Upper lobe of right lung (tissue), 1 donor: ENCODE measurements at regions not wholly inside any gene's neighbourhood (a gene's known extent, or its start where the extent isn't known, plus 50 kb on each side); places are given as distances from the start of the nearest gene placed in this dataset.

ENCODE experiments used
- ATAC-seq: fragments of 200-7000 bp; cut with Tn5 transposase; one replicate; pipeline ENCODE4 v1.9.1; 2020; ENCODE audit warnings: mild to moderate bottlenecking, moderate library complexity
- DNase-seq: peaks from one replicate; pipeline ENCODE4 v3.0.0-alpha.2; 2020
- H3K27ac ChIP-seq: fragments of 200-600 bp; one replicate; pipeline ENCODE4 v1.8.0; 2022
- H3K27me3 ChIP-seq: fragments of 200-600 bp; one replicate; pipeline ENCODE4 v1.8.0; 2022; ENCODE audit warnings: mild to moderate bottlenecking
- H3K36me3 ChIP-seq: fragments of 200-600 bp; one replicate; pipeline ENCODE4 v1.8.0; 2022
- H3K4me1 ChIP-seq: fragments of 200-600 bp; one replicate; pipeline ENCODE4 v1.8.0; 2022
- H3K4me3 ChIP-seq: fragments of 200-600 bp; one replicate; pipeline ENCODE4 v1.8.0; 2022; ENCODE audit warnings: mild to moderate bottlenecking
- H3K9me3 ChIP-seq: fragments of 200-600 bp; one replicate; pipeline ENCODE4 v1.8.0; 2022
- CTCF ChIP-seq: fragments of 200-600 bp; IDR thresholded peaks from one replicate; pipeline ENCODE4 v1.8.0; 2022; ENCODE audit warnings: antibody characterized with exemption
- intact Hi-C: fragments of 100-400 bp; cut with DNase I; formaldehyde crosslinking; loops from one replicate; pipeline ENCODE4 v1.11.0; 2022
- donor health status: DM: no; HTN: yes; CAD: no; lungs with severe emphysema.

GRCh38 chr2:239765076-239765845, 259.9 kb downstream of the NDUFA10 start:
- no peaks in the 10 kb centered on the region for H3K9me3 ChIP-seq
- intact Hi-C loops, result no loop called here
- no peak for TF ChIP-seq CTCF
- H3K4me1 ChIP-seq, result no peaks in the 10 kb centered on the region
- no peak overlapping the region for H3K27ac ChIP-seq
- H3K4me3 ChIP-seq, result no peak overlapping the region
- no peaks in the 10 kb centered on the region for H3K36me3 ChIP-seq
- peaks cover 2% of the 10 kb centered on the region for H3K27me3 ChIP-seq
- ATAC-seq (no peak), DNase-seq (peak; percentile 37)

- intact Hi-C loops, result no loop called here
- no peak overlapping the region for H3K4me3 ChIP-seq
- H3K27ac ChIP-seq, result no peak overlapping the region
- H3K9me3 ChIP-seq, result no peaks in the 10 kb centered on the region
- H3K4me1 ChIP-seq, result no peaks in the 10 kb centered on the region
- H3K27me3 ChIP-seq, result peaks cover 2% of the 10 kb centered on the region
- DNase-seq, result peak; percentile 47
- no peak for TF ChIP-seq CTCF
- H3K36me3 ChIP-seq, result no peaks in the 10 kb centered on the region
- ATAC-seq, result no peak
Measured at GRCh38 chr2:239763433-239764097, 261.6 kb downstream of the NDUFA10 start.

GRCh38 chr2:239762655-239763269, 262.4 kb downstream of the NDUFA10 start:
- no peaks in the 10 kb centered on the region for H3K9me3 ChIP-seq
- H3K27me3 ChIP-seq, result peaks cover 2% of the 10 kb centered on the region
- no peak for TF ChIP-seq CTCF
- no peak for ATAC-seq
- no peak overlapping the region for H3K4me3 ChIP-seq
- H3K36me3 ChIP-seq, result no peaks in the 10 kb centered on the region
- DNase-seq, result peak; percentile 21
- intact Hi-C loops, result no loop called here
- H3K27ac ChIP-seq, result no peak overlapping the region
- no peaks in the 10 kb centered on the region for H3K4me1 ChIP-seq

- H3K27ac ChIP-seq, result no peak overlapping the region
- TF ChIP-seq CTCF, result no peak
- intact Hi-C loops, result no loop called here
Measured at GRCh38 chr2:239762106-239762505, 263.0 kb downstream of the NDUFA10 start.

GRCh38 chr2:239760596-239760995, 264.5 kb downstream of the NDUFA10 start:
- TF ChIP-seq CTCF, result no peak
- H3K4me3 ChIP-seq, result no peak overlapping the region
- intact Hi-C loops, result no loop called here
- no peak overlapping the region for H3K27ac ChIP-seq
- no peak for ATAC-seq
- no peaks in the 10 kb centered on the region for H3K9me3 ChIP-seq
- peak; percentile 30 for DNase-seq
- no peaks in the 10 kb centered on the region for H3K36me3 ChIP-seq
- H3K27me3 ChIP-seq, result peaks cover 2% of the 10 kb centered on the region
- H3K4me1 ChIP-seq, result peaks cover 5% of the 10 kb centered on the region

More at GRCh38 chr2:239762106-239762505, 263.0 kb downstream of the NDUFA10 start:
- H3K9me3 ChIP-seq, result no peaks in the 10 kb centered on the region
- ATAC-seq, result no peak
- H3K36me3 ChIP-seq, result no peaks in the 10 kb centered on the region
- DNase-seq, result peak; percentile 10
- H3K27me3 ChIP-seq, result peaks cover 2% of the 10 kb centered on the region
- H3K4me3 ChIP-seq, result no peak overlapping the region
- H3K4me1 ChIP-seq, result no peaks in the 10 kb centered on the region
